ENCODE measurements at regions not wholly inside any gene's neighbourhood (a gene's known extent, or its start where the extent isn't known, plus 50 kb on each side); places are given as distances from the start of the nearest gene placed in this dataset.
"Not testable (repeated sequence)": the region's sequence is repeated elsewhere in the genome, so short reads cannot be mapped to it uniquely, and the experiment has no call there.

DNA sequence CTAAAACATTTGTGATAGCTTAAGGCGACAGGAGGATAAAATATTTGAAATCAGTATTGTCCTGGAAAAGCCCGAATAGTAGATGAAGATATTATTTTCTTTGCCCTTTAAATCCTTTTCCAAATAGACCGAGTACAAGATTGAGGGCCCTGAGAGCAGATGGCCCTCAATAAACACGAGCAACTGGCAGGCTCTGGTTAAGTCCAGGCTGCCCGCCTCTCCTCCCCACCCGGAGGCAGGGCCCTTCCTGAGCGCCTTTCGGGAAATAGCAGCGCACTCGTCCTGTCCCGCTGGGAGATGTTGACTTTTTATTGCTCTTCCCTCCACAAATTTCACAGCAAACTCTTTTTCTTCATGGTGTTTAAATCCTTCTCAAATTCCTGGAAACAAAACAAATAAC is 50.8 kb upstream of the MAX start:
- no peak for DNase-seq

DNA sequence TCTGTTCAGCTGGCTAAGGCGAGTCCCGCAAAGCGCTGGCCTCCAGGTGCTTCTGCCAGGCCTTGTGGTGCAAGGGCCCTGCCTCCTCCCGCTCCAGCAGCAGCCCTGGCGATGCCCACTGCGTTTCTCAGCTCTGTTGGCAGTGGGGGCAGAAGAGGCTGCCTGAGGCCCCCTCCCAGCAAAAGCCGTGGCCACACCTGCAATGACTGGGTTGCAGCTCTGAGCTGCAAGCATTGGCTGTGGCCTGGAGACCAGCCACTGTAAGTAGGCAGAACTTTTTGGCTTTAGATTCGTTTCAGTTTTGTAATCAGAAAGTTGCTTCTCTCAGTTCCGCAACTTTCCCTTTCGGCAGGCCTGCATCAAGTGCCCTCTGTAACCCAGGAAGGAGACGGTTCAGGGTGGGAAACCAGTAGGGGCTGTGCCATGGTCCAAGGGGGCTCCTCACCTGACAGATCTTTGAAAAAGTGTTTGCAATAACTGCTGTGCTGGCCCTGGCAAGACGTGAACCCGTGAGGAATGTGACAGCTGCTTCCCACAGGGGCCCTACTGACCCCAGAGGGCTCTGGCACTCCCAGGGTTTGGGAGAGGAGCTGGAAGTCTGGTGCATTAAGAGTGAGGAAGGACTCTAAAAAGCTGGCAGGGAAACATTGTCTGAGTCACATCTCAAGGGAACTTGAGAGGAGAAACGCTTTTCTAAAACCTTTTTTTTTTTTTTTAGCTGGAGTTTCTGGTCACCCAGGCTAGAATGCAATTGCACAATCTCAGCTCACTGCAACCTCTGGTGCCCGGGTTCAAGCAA is 54.5 kb upstream of the MAX start:
- no peak for DNase-seq

DNA sequence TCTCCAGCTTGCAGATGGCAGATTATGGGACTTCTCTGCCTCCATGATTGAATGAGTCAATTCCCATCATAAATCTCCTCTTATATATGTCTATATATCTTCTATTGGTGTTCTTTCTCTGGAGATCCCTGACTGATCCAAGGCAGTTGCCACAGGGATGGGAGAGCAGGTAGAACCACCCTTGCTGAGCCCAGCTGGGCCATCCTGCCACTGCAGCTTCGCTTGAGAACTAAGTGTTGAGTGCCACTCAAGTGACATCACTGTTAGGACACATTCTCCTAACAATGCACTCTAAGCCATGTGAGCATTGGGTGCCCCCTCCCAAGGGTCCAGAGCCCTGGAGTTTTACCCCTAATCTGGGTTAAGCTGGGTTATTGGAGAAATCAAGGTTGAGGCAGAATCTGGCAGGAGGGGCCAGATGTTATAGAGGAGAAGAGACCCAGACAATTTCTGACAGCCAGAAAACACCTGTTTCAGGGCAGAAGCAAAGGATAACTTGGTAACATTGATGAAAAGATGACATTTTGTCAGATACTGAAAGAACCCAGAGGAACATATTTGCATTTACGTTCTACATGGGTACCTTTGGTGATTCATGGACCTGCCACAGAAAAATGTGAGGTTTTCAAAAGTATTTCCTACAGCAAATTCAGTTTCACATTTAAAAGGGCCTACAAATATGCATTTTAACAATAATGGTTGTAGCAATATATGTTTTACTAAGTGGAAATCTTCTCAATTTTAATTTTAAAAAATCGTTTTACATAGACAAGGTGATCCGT is 57.2 kb upstream of the MAX start:
- DNase-seq, result no peak

DNA sequence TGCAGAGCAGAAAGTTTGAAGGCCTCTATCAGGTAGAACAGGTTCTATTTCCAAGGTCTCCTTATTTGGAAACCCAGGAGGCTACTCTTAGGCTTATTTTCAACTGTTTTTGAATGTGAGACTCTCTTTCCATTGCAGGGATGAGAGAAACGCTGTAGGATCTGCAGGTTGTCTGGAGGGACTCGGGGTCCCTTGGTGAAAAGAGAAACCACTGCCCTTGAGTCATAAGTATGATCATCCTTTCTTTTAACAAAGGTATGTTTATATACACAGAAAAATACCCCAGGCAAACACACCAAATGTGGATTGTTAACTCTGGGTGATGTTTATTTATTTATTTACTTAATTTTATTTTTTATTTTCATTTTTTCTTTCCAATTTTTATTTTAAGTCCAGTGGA is 57.8 kb upstream of the MAX start:
- no peak for DNase-seq

DNA sequence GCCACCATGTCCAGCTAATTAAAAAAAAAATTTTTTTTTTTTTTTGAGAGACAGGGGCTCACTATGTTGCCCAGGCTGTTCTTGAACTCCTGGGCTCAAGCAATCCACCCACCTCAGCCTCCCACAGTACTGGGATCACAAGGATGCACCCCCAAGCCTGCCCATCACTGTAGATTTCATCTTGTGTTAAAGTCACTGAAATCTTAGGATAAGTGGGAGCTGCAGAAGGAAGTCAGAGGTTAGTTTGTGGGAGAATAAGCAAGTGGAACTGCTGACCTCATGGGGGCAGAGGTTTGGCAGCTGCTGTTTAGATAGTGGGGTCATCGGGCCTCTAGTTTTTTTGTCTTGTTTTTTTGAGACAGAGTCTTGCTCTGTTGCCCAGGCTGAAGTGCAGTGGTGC is 59.7 kb upstream of the MAX start:
- DNase-seq, result no peak

DNA sequence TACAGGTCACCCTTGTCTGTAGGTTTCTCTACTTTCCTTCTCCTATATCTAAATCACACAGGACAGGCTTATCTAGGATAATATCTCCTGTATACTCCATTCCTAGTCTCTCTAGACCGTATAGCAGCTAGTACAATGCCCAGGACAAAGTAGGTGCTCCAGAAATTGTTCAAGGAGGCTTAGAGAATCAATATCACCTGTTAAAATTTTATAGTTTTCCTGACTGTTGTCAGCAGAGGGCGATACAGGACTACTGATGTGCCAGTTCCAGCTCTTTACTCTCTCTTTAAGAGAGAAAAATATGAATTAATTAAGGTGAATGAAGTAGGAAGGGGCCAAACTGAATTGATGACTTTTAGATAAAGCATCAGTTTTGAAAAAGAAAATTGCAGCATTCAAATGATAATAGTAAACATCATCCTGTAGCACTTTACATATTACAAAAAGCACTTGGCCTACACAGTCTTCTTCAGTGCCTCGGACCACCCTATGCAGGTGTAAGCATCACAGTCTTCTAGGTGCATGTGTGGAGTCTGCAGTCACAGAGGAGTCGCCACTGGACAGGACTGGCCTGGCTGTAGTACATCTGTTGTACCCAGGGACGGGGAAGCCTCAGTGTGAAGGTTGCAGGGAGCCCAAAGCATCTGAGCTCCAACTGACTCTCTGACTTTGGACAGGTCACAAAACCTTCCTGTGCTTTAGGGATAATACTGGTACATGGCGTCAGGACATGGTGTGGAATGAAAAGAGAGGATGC is 61.9 kb upstream of the MAX start:
- no peak for DNase-seq

DNA sequence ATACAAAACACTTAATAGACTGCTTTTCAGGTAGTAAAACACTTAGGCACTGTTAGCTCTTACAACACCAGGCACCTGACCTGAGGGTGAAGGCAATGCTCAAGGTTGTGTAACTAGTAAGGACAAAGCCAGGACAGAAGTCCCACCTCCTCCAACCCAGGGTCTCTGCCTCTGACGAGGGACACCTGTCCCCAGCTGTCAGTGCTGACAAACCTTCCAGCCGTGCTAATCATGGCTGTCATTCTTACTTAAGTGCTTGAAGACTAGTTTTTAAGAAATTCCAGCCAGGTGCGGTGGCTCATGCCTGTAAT is 62.5 kb upstream of the MAX start:
- DNase-seq, result no peak

DNA sequence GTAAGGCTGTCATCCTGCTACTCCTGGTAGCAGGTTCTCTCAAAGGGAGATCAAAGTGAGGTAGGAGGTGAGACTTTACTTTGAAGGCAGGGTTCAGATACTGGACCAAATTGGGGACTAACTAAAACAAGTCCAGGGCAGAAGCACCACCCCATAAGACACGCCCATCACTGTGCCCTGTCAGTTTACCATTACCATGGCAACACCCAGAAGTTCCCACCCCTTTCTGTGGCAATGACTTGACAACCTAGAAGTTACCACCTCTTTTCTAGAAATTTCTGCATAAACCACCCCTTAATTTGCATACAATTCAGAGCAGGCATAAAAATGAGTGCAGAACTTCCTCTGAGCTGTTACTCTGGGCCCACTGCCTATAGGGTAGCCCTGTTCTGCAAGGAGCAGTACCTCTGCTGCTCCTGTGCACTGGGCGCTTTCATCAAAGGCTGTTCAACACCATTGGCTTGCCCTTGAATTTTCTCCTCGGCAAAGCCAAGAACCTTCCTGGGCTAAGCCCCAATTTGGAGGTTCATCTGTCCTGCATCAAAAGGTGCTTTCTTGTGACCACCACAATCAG is 64.8 kb upstream of the MAX start:
- no peak for DNase-seq

DNA sequence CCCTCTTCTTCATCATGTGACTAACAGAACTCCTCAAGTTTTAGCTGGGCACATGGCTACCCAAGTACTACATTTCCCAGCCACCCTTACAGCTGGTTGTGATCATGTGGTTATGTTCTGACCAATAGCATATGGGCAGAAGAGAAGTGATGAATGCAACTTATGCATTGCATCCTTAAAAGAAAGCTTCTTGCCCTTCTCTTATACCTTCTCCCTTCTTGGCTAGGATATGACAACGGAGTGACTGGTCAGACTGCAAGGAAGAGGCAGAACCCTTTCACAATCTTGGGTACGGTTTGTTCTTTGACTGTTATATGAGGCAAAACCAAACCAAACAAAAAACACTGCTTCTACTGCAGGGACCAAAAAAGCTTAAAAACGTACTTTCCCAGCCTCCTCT is 66.5 kb upstream of the MAX start:
- no peak for DNase-seq

DNA sequence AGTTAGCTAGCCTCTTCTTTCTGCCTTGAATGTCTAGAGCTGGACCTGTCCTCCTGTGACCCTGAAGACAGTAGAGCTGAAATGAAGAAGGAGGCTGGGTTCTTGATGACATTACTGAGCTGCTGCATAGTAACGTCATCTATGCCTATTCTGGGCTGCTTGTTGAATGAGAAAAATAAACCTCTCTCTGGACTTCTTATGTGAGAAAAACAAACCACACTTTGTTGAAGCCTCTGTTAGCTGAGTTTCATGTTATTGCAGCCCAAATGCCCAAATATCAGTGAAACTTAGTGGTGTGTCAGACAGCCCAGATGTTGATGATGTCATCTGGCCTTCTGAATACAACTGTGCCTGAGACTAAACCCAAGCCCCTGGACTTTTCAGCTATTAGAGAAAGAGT is 67.0 kb upstream of the MAX start:
- DNase-seq, result no peak

DNA sequence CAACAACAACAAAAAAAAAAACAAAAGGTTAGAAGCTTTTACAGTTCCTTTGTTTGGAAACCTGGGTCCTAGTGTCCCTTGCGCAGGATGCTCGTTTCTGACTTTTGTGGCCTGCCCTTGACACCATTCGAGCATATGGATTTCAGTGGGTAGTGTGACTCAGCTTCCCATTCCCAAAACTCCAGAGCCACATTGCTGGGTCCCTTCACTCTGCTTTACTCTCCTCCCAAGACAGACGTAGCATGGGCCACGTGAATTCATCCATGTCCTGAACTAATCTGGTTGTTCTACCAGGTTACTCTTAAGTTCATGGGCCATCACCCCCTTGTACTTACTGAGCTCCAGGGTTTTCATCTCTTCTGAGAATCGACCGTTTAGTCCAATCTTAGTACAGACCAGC is 68.0 kb upstream of the MAX start:
- no peak for DNase-seq

DNA sequence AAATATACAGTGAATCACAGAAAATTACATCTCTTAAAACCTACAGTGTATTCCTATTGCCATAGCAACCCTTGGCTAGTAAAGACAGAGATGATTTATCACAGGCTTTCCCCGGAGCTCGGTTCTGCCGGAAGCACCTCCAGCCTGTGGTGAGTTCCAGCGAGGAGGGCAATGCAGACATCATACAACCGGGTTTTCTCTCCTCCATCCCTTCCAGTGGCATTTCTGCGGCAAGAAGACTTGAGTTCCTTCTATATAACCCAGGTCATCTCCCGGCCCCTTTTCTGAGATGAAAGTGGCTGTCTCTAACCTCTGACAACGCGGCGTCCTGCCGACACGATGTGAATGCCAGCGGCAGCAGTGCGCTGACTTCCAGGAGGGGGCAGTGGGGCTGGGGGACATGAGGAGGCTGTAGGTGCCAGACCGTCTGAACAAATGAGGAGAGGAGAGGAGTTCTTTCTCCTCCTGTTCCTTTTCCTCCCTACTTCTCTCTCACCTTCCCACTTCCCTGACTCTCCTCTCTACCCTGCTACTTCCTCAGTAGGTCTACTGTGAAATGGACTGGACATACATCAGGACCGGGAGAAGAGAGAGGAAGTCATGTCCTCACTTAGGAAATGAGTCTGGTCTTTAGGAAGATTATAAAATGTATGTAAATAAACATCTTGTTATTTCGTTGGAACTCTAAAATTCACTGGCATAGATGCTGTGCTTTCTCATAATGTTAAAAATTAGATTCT is 68.6 kb upstream of the MAX start:
- DNase-seq, result peak in 1 of 4 experiments; percentile 19

DNA sequence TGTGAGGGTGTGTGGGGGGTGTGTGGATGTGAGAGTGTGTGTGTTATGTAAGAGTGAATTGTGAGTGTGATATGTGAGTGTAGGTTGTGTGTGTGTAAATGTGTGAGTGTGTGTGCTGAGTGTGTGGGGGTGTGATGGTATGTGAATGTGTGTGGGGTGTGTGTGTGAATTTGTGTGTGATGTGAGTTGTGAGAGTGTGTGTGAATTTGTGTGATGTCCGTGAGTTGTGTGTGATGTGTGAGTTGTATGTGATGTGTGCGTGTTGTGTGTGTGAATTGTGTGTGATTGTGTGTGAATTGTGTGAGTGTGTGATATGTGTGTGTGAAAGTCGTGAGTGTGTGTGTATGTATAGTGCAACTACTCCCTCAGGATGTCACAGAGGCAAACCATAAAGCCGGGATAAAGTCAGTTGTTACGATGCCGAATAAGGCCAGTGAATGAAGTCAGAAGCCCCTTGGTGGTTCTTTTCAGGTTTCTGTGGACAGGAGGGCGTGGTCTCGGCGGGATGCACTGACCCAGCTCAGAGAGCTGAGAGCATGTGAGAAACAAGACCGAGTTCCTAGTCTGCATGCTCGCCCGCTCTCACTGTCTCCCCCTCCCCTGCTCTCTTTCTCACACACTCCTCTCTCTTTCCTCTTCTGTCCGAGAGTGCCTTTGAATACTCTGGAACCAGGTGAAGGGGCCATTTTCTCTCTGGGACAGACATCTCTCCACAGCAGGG is 71.8 kb upstream of the MAX start:
- DNase-seq, result no peak

DNA sequence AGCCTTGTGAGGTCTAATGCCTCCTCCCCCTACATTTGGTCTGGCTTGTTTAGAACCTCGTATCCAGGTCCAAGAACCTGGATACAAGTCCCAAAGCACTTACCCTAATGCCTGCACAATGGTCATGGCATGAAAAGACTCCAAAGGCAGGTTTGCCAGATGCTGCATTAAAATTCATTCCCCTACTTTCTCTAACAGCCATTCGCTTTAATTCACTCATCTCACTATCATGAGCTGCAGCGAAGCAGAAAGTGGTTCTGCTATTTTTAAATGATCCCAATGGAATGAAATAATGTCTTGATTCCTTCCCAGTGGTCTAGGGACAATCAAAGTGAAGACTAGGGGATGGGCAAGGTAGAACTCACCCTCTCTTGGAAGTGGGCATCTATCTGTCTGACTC is 72.5 kb upstream of the MAX start:
- no peak for DNase-seq

DNA sequence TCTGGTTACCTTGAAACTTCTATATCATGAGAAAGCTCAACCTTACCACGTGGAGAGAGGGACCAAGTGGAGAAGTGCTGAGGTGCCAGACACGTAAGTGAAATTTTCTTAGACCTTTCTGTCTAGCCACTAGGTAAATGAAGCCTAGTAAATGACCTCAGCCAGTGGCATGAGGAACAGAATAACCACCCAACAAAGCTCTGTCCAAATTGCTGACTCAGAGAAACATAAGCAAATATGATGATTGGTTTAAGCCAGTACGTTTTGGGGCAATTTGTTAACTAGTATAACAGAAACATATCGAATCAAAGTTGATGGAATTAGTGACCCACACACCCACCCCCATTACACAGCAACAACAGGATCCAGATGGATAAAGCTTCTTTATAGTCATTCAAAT is 75.2 kb upstream of the MAX start:
- no peak for DNase-seq

DNA sequence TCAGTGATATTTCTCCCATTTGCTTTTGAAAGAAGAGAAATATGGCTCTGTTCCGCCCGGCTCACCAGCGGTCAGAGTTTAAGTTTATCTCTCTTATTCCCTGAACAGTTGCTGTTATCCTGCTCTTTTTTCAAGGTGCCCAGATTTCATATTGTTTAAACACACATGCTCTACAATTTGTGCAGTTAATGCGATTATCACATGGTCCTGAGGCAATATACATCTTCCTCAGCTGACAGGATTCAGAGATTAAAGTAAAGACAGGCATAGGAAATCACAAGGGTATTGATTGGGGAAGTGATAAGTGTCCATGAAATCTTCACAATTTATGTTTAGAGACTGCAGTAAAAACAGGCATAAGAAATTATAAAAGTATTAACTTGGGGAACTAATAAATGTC is 76.9 kb upstream of the MAX start:
- DNase-seq, result not testable (repeated sequence)

DNA sequence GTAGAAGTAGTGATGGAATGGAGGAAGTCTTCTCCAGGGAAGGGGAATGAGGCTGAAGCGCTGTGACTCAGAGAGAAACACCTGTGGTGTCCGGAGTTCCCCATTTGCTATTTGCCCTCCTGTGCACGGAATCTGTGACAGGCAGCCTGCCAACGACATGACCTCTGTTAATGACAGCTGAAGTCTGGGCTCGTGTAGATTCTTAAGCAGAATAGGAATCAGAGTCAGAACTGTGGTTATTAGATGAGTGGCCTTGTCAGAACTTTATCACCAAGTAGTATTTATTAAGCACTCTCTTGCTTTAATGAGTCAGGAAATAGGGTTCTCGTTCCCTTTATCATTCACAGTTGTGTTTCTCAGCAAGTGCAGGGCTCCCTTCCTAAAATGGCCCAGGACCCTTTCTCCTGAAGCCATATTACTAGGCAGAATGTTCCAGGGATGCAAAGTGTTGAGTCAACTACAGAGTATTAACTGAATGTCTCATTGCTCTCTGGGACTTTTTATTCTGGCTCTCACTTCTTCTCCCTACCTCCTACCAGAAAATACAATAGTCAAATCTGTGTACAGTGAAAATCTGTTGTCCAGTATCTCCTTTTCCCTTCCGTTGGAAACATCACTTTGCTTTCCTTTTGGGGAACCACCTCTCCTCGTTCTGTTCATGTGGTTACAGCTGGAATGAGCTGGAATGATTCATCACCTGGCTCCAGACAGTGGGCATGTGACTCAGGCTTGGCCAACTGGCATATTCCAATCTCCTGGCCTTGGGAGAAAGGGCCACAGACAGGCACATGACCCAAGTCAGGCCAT is 77.8 kb upstream of the MAX start:
- peak in 1 of 4 experiments; percentile 5 for DNase-seq

DNA sequence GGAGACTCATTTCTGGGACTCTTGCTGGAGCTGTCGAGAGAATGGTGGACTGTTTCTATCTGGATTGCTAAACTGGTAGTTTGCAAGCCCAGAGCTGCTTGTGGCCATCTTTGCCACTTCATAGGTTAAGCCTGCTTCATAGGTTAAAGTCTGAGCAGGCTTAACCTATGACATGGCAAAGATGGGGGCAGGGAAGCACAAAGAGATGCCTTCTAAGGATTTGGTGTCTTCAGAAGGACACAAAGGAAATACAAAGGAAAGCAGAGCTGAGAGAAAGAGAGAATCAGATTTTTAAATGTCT is 78.4 kb upstream of the MAX start:
- DNase-seq, result no peak

DNA sequence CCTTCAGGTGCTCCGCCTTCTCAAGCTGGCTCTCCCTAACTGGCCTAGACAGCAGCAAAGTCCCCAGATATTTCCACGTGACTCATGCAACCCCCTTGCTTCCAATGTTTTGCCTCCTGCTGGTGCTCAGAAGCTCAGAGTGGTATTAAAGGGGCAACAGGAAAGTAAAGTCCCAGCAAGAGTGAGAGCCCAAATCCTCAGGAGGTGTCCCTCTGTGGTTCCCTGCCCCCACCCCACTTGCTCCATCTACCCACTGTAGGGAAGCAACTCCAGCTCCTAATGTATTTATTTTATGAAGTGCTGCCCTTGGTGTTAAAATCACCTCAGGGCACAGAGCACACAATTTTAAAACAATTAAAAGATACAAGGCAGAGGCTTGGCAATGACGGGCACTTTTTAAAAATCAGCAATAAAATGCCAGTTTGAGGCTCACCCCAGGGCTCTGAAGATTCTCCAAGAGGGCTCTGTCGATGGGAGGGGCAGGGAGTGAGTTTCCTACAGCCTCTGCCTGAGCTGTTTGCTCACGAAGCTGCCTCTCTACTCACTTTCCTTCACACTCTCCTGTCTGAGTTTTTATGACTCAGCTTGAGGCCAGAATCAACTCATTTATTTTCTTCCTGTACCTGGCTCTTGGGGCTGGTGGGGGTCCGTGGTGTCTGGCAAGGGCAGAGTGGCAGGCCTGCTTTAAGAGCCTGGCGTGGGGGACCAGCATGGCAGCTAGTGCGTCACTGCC is 81.9 kb upstream of the MAX start:
- DNase-seq, result no peak

DNA sequence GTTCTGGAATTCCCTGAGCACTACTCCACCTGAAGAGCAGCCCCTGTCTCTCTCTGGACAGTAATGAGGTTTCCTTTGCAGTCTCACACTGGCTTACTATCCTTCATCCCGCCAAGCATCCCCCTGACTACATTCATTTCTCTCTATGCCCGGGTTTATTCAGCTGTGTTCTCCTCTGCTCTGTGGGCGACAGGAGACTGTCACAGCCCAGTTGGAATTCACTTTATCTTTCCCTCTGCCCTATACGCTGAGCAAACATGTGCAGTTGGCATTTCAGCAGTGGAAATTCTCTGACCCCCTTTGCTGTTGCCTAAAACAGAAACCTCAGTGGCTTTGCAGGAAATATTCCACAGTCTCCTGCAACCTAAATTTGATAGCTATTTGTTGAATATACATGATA is 83.5 kb upstream of the MAX start:
- no peak for DNase-seq

DNA sequence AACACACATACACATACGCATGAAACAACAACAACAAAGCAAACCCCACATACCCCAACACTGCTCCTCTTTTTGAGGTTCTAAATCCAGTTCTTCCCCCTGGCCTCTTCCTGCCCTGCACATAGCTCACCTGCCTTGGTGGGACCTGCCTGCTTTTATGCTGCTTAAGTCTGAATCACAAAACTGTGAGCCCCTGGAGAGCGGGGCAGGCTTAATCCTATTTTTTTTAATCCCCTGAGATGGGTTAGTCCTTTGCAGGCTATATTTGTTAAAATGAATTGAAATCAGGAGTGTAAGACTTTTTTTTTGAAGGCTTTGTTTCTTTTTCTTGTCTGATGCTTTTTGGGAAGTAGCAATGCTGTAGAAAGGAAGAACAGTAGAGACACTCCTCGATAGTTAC is 84.6 kb upstream of the MAX start:
- no peak for DNase-seq
